ENCODE measurements at regions not wholly inside any gene's neighbourhood (a gene's known extent, or its start where the extent isn't known, plus 50 kb on each side); places are given as distances from the start of the nearest gene placed in this dataset.

- TF ChIP-seq EZH2 (IDR thresholded peaks at IDR 0.05; ENCODE audit: low read depth, low read length, severe bottlenecking) (no peak), SP2 (IDR thresholded peaks at IDR 0.05; ENCODE audit: low read length) (no peak), POLR2A (IDR thresholded peaks at IDR 0.05; ENCODE audit: control extremely low read depth in 1 of 2, low read depth in 2 of 2, low read length in 2 of 2) (no peak), CTCF (IDR thresholded peaks at IDR 0.05; ENCODE audit: control extremely low read depth in 1 of 3, insufficient read depth in 1 of 3, low read depth in 1 of 3, low read length in 3 of 3) (no peak), BRCA1 (IDR thresholded peaks at IDR 0.05; ENCODE audit: low read depth, low read length) (no peak), YY1 (IDR thresholded peaks at IDR 0.05; ENCODE audit: low read depth, low read length) (no peak), ZNF274 (IDR thresholded peaks at IDR 0.05; ENCODE audit: borderline replicate concordance, extremely low read depth, low read length) (no peak), SIN3A (conservative IDR thresholded peaks at IDR 0.05 in 1 of 2, IDR thresholded peaks at IDR 0.05 in 1 of 2; ENCODE audit: low read depth in 1 of 2, low read length in 2 of 2) (no peak), GABPA (IDR thresholded peaks at IDR 0.05; ENCODE audit: borderline replicate concordance, insufficient read depth, low read length) (no peak)
These were observed 924.8 kb upstream of the CDH9 start for GRCh38 chr5:27963050-27963783.

Data from H1 (cell line).